Liver (tissue), 8 donors: ENCODE measurements at regions not wholly inside any gene's neighbourhood (a gene's known extent, or its start where the extent isn't known, plus 50 kb on each side); places are given as distances from the start of the nearest gene placed in this dataset.

Experiments
- DNase-seq: peaks from one replicate; pipeline ENCODE4 v3.0.0-alpha.2; 2017; ENCODE audit warnings: low spot score
- H3K27ac ChIP-seq, 2 donors: one replicate each; pipeline ENCODE4 v1.7.0; 2013; ENCODE audit warnings: inconsistent platforms in 2 of 2, low read length in 2 of 2, control low read depth in 1 of 2, low read depth in 1 of 2, mild to moderate bottlenecking in 1 of 2
- H3K27me3 ChIP-seq, 4 donors: one replicate each; pipeline versions ENCODE4 v1.6.1 to v1.7.0; 2013; ENCODE audit warnings: low read length in 3 of 4, inconsistent platforms in 1 of 4, mild to moderate bottlenecking in 1 of 4, moderate library complexity in 1 of 4; ENCODE audit not compliant: control insufficient read depth in 4 of 4, insufficient read depth in 4 of 4
- H3K36me3 ChIP-seq, 4 donors: one replicate each; pipeline versions ENCODE4 v1.6.1 to v1.7.0; 2013; ENCODE audit warnings: low read length in 3 of 4, mild to moderate bottlenecking in 3 of 4, low read depth in 1 of 4, moderate library complexity in 1 of 4; ENCODE audit not compliant: control insufficient read depth in 4 of 4, insufficient read depth in 3 of 4
- H3K4me1 ChIP-seq, 4 donors: one replicate each; pipeline versions ENCODE4 v1.6.1 to v1.7.0; 2013; ENCODE audit warnings: low read length in 3 of 4, mild to moderate bottlenecking in 3 of 4, moderate library complexity in 1 of 4; ENCODE audit not compliant: control insufficient read depth in 4 of 4, insufficient read depth in 4 of 4
- H3K4me3 ChIP-seq, 3 donors: one replicate each; pipeline versions ENCODE4 v1.6.1 to v1.7.0; 2013; ENCODE audit warnings: low read length in 3 of 3, control low read depth in 1 of 3, low read depth in 1 of 3, mild to moderate bottlenecking in 1 of 3
- H3K9ac ChIP-seq, 2 donors: one replicate each; pipeline ENCODE4 v1.7.0; 2013; ENCODE audit warnings: low read length in 2 of 2, mild to moderate bottlenecking in 2 of 2, moderate library complexity in 2 of 2, control low read depth in 1 of 2, low read depth in 1 of 2
- H3K9me3 ChIP-seq, 4 donors: one replicate each; pipeline versions ENCODE4 v1.6.1 to v1.7.0; 2013; ENCODE audit warnings: low read length in 3 of 4; ENCODE audit not compliant: control insufficient read depth in 4 of 4
- EGR1 ChIP-seq, 2 donors: IDR thresholded peaks; 2 replicates each; pipeline ENCODE4 v1.6.1; 2016 to 2018; ENCODE audit warnings: antibody characterized with exemption in 2 of 2, low read depth in 2 of 2
- FOXA1 ChIP-seq: IDR thresholded peaks from 2 replicates; pipeline ENCODE4 v1.6.1; 2016; ENCODE audit warnings: antibody characterized with exemption
- FOXA2 ChIP-seq: IDR thresholded peaks from 2 replicates; pipeline ENCODE4 v1.6.1; 2016; ENCODE audit warnings: antibody characterized with exemption
- GABPA ChIP-seq, 2 donors: IDR thresholded peaks in 1 of 2; conservative IDR thresholded peaks in 1 of 2; 2 replicates each; pipeline ENCODE4 v1.6.1; 2016; ENCODE audit warnings: antibody characterized with exemption in 2 of 2, mild to moderate bottlenecking in 1 of 2, moderate library complexity in 1 of 2
- HNF4A ChIP-seq, 2 donors: conservative IDR thresholded peaks; 2 replicates each; pipeline ENCODE4 v1.6.1; 2016; ENCODE audit warnings: antibody characterized with exemption in 2 of 2, mild to moderate bottlenecking in 2 of 2
- HNF4G ChIP-seq: IDR thresholded peaks from 2 replicates; pipeline ENCODE4 v1.6.1; 2016; ENCODE audit warnings: antibody characterized with exemption
- JUND ChIP-seq, 2 donors: IDR thresholded peaks; 2 replicates each; pipeline ENCODE4 v1.6.1; 2016; ENCODE audit warnings: antibody characterized with exemption in 2 of 2
- NR2F2 ChIP-seq: IDR thresholded peaks from 2 replicates; pipeline ENCODE4 v1.6.1; 2016; ENCODE audit warnings: antibody characterized with exemption
- RAD21 ChIP-seq, 2 donors: IDR thresholded peaks; 2 replicates each; pipeline ENCODE4 v1.6.1; 2016; ENCODE audit warnings: antibody characterized with exemption in 2 of 2, mild to moderate bottlenecking in 2 of 2
- RXRA ChIP-seq, 2 donors: IDR thresholded peaks; 2 replicates each; pipeline ENCODE4 v1.6.1; 2017 to 2018; ENCODE audit warnings: antibody characterized with exemption in 2 of 2, mild to moderate bottlenecking in 1 of 2
- SP1 ChIP-seq: IDR thresholded peaks from 2 replicates; pipeline ENCODE4 v1.6.1; 2018; ENCODE audit warnings: antibody characterized with exemption, mild to moderate bottlenecking
- TAF1 ChIP-seq: conservative IDR thresholded peaks from 2 replicates; pipeline ENCODE4 v1.6.1; 2016; ENCODE audit warnings: antibody characterized with exemption, mild to moderate bottlenecking
- YY1 ChIP-seq: IDR thresholded peaks from 2 replicates; pipeline ENCODE4 v1.6.1; 2016; ENCODE audit warnings: antibody characterized with exemption, mild to moderate bottlenecking
- WGBS: extraction: QIAGEN DNeasy Blood & Tissue Kit; methylation state at CpG from one replicate; pipeline ENCODE4 v1.1.7; 2013; 5-methylcytosine and 5-hydroxymethylcytosine counted together
- TF ChIP-seq, protein P1 (sequence below): IDR thresholded peaks from 2 replicates; pipeline ENCODE4 v1.6.1; 2016; ENCODE audit warnings: antibody characterized with exemption
- TF ChIP-seq, protein P2 (sequence below): fragments of 150-350 bp; IDR thresholded peaks from 2 replicates; pipeline ENCODE4 v1.5.1; 2017; ENCODE audit warnings: improper control_type of control experiment, low read depth, low read length; ENCODE audit not compliant: missing input control
- TF ChIP-seq, protein P3 (sequence below): IDR thresholded peaks from 2 replicates; pipeline ENCODE4 v1.6.1; 2016; ENCODE audit warnings: antibody characterized with exemption
- TF ChIP-seq, protein P4 (sequence below): IDR thresholded peaks from 2 replicates; pipeline ENCODE4 v1.6.1; 2016; ENCODE audit warnings: antibody characterized with exemption
- TF ChIP-seq, protein P5 (sequence below): IDR thresholded peaks from 2 replicates; pipeline ENCODE4 v1.6.1; 2016; ENCODE audit warnings: antibody characterized with exemption, mild to moderate bottlenecking
- donor health status: healthy.
- donor health status: healthy.
- donor health status: healthy.
- donor health status: healthy.
- donor health status: healthy.

DNA sequence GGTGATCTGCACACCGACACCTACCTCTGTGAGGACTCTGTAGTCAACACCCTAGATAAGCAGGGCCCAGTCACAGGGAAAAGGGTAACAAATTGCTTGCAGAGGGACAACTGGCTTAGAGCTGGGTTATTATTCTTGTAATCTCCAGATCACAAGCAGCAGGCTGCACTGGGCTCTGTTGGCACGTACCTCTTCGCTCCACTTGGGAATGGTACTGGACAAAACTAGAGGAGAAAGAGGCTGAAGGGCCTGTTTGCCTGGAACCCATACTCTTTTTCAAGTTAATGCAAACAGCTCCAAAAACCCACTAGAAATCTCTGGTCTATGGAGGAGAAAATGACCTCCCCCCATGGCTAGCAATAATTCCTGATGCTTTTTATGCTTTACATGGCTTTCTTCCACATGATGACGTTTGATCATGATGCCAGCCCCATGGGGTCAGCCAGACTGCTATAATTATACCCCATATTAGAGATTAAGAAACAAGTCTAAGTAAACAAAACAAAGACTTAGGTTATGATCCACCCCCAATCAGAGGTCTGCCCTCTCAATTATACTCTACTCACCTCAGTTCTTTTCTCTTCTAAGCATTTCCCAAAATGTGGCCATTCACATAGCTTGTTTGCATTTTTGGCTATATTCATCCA is 190.0 kb downstream of the UNC5CL start (continued):
- TF ChIP-seq EGR1 (IDR thresholded peaks at IDR 0.05; ENCODE audit: low read depth in 2 of 2) = no peak
- no peak for TF ChIP-seq RAD21 (IDR thresholded peaks at IDR 0.05)
- no peak for TF ChIP-seq TAF1

DNA sequence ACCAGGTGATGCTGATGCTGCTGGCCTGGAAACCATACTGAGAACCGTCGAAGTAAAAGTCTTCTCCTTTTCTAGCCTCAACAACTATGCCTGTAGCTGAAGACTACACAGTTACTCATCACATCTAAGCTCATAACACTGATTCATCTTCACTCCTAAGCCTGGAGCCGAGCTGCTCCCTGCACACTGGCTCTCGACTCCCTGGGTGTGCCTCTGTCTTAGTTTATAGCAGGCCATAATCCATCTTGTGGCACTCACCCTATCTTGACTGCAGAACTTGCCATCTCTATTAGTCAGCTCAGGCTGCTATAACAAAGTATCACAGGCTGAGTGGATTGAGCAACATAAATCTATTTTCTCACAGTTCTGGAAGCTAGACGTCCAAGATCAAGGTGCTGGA is 191.0 kb downstream of the UNC5CL start:
- H3K36me3 ChIP-seq = no peaks in the 10 kb centered on the region
- TF ChIP-seq YY1 (no peak), RAD21 (IDR thresholded peaks at IDR 0.05) (no peak), HNF4G (no peak), EGR1 (IDR thresholded peaks at IDR 0.05; ENCODE audit: low read depth in 2 of 2) (no peak), NR2F2 (no peak), TAF1 (no peak), SP1 (no peak), GABPA (IDR thresholded peaks at IDR 0.05 in 1 of 2, conservative IDR thresholded peaks at IDR 0.05 in 1 of 2) (no peak), FOXA1 (no peak), RXRA (IDR thresholded peaks at IDR 0.05) (no peak), JUND (IDR thresholded peaks at IDR 0.05) (no peak), HNF4A (conservative IDR thresholded peaks at IDR 0.05) (no peak), FOXA2 (no peak)
- TF ChIP-seq, protein P1, sequence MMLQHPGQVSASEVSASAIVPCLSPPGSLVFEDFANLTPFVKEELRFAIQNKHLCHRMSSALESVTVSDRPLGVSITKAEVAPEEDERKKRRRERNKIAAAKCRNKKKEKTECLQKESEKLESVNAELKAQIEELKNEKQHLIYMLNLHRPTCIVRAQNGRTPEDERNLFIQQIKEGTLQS = no peak
- TF ChIP-seq, protein P2, sequence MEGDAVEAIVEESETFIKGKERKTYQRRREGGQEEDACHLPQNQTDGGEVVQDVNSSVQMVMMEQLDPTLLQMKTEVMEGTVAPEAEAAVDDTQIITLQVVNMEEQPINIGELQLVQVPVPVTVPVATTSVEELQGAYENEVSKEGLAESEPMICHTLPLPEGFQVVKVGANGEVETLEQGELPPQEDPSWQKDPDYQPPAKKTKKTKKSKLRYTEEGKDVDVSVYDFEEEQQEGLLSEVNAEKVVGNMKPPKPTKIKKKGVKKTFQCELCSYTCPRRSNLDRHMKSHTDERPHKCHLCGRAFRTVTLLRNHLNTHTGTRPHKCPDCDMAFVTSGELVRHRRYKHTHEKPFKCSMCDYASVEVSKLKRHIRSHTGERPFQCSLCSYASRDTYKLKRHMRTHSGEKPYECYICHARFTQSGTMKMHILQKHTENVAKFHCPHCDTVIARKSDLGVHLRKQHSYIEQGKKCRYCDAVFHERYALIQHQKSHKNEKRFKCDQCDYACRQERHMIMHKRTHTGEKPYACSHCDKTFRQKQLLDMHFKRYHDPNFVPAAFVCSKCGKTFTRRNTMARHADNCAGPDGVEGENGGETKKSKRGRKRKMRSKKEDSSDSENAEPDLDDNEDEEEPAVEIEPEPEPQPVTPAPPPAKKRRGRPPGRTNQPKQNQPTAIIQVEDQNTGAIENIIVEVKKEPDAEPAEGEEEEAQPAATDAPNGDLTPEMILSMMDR = no peak
- TF ChIP-seq, protein P3, sequence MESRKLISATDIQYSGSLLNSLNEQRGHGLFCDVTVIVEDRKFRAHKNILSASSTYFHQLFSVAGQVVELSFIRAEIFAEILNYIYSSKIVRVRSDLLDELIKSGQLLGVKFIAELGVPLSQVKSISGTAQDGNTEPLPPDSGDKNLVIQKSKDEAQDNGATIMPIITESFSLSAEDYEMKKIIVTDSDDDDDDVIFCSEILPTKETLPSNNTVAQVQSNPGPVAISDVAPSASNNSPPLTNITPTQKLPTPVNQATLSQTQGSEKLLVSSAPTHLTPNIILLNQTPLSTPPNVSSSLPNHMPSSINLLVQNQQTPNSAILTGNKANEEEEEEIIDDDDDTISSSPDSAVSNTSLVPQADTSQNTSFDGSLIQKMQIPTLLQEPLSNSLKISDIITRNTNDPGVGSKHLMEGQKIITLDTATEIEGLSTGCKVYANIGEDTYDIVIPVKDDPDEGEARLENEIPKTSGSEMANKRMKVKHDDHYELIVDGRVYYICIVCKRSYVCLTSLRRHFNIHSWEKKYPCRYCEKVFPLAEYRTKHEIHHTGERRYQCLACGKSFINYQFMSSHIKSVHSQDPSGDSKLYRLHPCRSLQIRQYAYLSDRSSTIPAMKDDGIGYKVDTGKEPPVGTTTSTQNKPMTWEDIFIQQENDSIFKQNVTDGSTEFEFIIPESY = no peak
- TF ChIP-seq, protein P4, sequence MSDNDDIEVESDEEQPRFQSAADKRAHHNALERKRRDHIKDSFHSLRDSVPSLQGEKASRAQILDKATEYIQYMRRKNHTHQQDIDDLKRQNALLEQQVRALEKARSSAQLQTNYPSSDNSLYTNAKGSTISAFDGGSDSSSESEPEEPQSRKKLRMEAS = no peak
- TF ChIP-seq, protein P5, sequence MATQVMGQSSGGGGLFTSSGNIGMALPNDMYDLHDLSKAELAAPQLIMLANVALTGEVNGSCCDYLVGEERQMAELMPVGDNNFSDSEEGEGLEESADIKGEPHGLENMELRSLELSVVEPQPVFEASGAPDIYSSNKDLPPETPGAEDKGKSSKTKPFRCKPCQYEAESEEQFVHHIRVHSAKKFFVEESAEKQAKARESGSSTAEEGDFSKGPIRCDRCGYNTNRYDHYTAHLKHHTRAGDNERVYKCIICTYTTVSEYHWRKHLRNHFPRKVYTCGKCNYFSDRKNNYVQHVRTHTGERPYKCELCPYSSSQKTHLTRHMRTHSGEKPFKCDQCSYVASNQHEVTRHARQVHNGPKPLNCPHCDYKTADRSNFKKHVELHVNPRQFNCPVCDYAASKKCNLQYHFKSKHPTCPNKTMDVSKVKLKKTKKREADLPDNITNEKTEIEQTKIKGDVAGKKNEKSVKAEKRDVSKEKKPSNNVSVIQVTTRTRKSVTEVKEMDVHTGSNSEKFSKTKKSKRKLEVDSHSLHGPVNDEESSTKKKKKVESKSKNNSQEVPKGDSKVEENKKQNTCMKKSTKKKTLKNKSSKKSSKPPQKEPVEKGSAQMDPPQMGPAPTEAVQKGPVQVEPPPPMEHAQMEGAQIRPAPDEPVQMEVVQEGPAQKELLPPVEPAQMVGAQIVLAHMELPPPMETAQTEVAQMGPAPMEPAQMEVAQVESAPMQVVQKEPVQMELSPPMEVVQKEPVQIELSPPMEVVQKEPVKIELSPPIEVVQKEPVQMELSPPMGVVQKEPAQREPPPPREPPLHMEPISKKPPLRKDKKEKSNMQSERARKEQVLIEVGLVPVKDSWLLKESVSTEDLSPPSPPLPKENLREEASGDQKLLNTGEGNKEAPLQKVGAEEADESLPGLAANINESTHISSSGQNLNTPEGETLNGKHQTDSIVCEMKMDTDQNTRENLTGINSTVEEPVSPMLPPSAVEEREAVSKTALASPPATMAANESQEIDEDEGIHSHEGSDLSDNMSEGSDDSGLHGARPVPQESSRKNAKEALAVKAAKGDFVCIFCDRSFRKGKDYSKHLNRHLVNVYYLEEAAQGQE = no peak
- H3K27ac ChIP-seq = no peak overlapping the region
- no peaks in the 10 kb centered on the region for H3K27me3 ChIP-seq
- no peak overlapping the region for H3K9ac ChIP-seq
- H3K4me3 ChIP-seq = no peak overlapping the region
- no peaks in the 10 kb centered on the region for H3K9me3 ChIP-seq
- no peak for DNase-seq
- H3K4me1 ChIP-seq = no peaks in the 10 kb centered on the region
- WGBS = 82% methylated on average over 5 of the region's 5 CpGs
